ENCODE measurements at regions not wholly inside any gene's neighbourhood (a gene's known extent, or its start where the extent isn't known, plus 50 kb on each side); places are given as distances from the start of the nearest gene placed in this dataset.

DNA sequence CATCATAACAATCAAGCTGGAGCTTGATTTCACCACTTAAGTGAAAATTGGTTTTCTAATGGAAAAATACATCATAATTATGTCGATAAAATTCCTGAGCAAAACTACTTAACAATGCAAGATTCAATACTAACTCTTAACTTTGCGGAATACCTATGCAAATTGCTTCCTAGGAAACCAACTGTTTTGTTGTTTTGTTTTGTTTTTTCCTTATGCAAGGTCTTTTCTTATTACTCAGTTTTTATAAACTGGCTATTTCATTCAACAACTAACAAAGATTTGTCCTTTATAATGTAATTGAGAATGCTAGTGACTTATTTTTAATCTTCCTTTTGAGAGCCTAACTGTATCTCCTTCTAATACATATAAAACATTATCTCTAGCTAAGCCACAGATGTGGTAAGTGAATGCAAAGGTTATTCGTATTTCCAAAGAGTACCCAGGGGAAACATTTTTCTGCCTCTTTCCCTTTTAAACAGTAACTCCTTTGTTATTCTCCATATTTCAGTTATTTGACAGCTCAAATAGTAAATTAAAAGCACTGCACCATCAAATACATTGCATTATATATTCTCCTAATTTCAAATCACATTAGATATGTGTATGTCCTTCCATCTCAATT lies 609.4 kb downstream of the SLCO4C1 start:
- Mint-ChIP-seq H3K27ac (no peak overlapping the region), H3K36me3 (ENCODE audit: low read depth) (no peaks in the 10 kb centered on the region), H3K4me1 (ENCODE audit: low read depth) (no peaks in the 10 kb centered on the region), H3K27me3 (ENCODE audit: insufficient read depth) (no peaks in the 10 kb centered on the region), H3K4me3 (no peak overlapping the region), H3K9me3 (peaks cover 20% of the 10 kb centered on the region)
- DNase-seq = no peak
- TF ChIP-seq, protein P1, sequence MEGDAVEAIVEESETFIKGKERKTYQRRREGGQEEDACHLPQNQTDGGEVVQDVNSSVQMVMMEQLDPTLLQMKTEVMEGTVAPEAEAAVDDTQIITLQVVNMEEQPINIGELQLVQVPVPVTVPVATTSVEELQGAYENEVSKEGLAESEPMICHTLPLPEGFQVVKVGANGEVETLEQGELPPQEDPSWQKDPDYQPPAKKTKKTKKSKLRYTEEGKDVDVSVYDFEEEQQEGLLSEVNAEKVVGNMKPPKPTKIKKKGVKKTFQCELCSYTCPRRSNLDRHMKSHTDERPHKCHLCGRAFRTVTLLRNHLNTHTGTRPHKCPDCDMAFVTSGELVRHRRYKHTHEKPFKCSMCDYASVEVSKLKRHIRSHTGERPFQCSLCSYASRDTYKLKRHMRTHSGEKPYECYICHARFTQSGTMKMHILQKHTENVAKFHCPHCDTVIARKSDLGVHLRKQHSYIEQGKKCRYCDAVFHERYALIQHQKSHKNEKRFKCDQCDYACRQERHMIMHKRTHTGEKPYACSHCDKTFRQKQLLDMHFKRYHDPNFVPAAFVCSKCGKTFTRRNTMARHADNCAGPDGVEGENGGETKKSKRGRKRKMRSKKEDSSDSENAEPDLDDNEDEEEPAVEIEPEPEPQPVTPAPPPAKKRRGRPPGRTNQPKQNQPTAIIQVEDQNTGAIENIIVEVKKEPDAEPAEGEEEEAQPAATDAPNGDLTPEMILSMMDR (IDR thresholded peaks at IDR 0.05) = no peak

DNA sequence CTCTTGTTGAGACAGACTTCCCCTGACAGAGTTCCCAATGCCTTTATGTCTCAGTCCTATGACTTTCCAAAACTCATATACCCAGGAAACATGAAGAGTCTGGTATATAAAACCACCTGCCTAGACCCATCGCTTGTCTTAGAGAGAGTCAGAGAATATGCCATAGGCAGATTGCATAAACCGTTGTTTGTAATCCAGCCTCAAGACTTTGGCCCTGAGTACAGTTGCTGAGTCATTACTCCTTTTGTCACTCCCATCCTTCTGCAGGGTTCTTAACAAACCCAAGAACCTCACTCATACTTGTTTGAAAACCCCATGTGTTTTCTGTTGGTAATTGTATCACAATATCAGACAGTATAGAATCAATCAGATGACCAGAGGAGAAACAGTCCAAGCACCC lies 616.3 kb downstream of the SLCO4C1 start:
- Mint-ChIP-seq H3K4me3 (no peak overlapping the region), H3K27ac (no peak overlapping the region), H3K4me1 (ENCODE audit: low read depth) (no peaks in the 10 kb centered on the region), H3K27me3 (ENCODE audit: insufficient read depth) (peaks cover 2% of the 10 kb centered on the region), H3K36me3 (ENCODE audit: low read depth) (no peaks in the 10 kb centered on the region), H3K9me3 (no peaks in the 10 kb centered on the region)
- TF ChIP-seq, protein P1 (IDR thresholded peaks at IDR 0.05) = no peak
- no peak for DNase-seq

DNA sequence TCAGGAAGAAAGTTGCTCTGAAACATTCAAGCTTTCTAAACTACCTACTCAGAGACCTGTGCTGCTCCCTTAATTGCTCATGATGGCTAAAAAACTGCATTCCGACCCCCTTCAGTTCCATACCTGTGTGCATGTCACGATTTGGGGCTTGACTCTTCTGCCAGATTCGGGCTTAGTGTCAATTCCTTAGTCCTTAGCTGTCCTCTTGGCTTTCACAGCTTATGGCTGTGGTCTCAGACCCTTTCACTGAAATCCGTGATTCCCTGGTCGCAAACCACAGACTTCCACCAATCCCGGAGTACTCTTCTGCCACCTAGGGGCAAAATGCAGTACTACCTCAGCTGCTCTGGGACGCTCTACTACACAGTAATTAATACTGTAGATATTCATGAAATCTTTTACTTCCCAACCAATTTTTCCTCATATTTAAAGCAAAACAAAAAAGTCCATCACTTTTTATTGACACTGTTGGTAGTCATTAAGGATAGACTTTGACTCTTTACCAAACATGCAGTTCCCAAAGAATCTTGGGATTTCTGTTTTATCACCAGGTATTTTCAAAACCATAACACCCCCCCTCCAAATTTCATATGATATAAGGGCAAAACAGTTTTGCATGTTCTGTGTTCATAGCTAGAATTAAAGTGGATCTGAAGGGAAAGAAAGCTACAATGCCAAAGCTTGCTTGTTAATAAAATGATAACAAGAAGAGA lies 617.4 kb downstream of the SLCO4C1 start:
- DNase-seq = peak; percentile 17

DNA sequence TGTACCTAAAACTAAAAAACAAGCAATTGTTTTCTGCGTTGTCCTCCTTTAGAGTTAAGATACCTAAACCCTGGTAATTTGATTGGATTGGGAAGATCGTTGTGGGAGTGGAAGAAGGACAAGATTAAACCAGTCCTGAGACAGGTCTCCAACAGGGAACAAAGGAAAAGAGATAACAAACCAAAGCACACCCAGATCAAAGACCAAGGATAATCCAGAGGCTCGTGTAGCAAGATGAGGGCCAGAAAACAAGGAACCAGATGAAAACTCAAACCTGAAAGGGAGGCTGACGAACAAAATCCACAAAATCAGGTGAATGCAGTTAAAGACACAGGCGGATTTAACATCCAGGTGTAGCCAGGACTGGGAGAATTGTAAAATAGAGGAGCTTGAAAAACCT lies 618.1 kb downstream of the SLCO4C1 start:
- Mint-ChIP-seq H3K4me3 (no peak overlapping the region), H3K27ac (no peak overlapping the region), H3K9me3 (no peaks in the 10 kb centered on the region), H3K4me1 (ENCODE audit: low read depth) (no peaks in the 10 kb centered on the region), H3K36me3 (ENCODE audit: low read depth) (no peaks in the 10 kb centered on the region), H3K27me3 (ENCODE audit: insufficient read depth) (peaks cover 2% of the 10 kb centered on the region)
- TF ChIP-seq, protein P1 (IDR thresholded peaks at IDR 0.05) = no peak
- DNase-seq = no peak

More for the DNA sequence above, 617.4 kb downstream of the SLCO4C1 start:
- Mint-ChIP-seq H3K4me1 (ENCODE audit: low read depth) (no peaks in the 10 kb centered on the region), H3K4me3 (no peak overlapping the region), H3K36me3 (ENCODE audit: low read depth) (no peaks in the 10 kb centered on the region), H3K27ac (no peak overlapping the region), H3K9me3 (no peaks in the 10 kb centered on the region), H3K27me3 (ENCODE audit: insufficient read depth) (peaks cover 2% of the 10 kb centered on the region)
- TF ChIP-seq, protein P1 (IDR thresholded peaks at IDR 0.05) = peak; percentile 90

DNA sequence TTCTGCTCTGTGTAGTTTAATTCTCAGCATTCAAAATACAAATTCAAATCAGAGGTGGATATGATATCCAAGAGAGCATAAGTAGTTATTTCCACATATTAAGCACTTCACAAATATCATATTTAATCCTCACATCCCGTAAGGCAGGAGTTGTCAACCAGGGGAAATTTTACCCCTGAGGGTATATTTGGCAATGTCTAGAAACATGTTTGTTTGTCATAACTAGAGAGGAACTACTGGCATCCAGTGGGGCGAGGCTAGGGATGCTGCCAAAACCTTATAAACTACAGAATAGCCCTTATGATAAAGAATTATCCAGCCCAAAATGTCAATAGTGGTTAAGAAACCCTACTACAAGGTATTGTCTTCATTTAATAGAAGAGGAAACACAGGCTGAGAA lies 619.4 kb downstream of the SLCO4C1 start:
- no peak for DNase-seq
- Mint-ChIP-seq H3K27ac (no peak overlapping the region), H3K27me3 (ENCODE audit: insufficient read depth) (peaks cover 2% of the 10 kb centered on the region), H3K4me3 (no peak overlapping the region), H3K9me3 (no peaks in the 10 kb centered on the region), H3K36me3 (ENCODE audit: low read depth) (no peaks in the 10 kb centered on the region), H3K4me1 (ENCODE audit: low read depth) (no peaks in the 10 kb centered on the region)
- TF ChIP-seq, protein P1 (IDR thresholded peaks at IDR 0.05) = no peak
